OCI-LY7 (cell line): ENCODE measurements at regions not wholly inside any gene's neighbourhood (a gene's known extent, or its start where the extent isn't known, plus 50 kb on each side); places are given as distances from the start of the nearest gene placed in this dataset.
"Not testable (repeated sequence)": the region's sequence is repeated elsewhere in the genome, so short reads cannot be mapped to it uniquely, and the experiment has no call there.

Experiments
- BruUV-seq: library from RNA; stranded (reverse); fragments of 400-500 nt; replicated peaks from 2 replicates; lab custom pipeline; 2021; lab: Mats Ljungman, UMichigan
- CTCF ChIA-PET: fragments of 300-600 bp; sonication (Branson Sonifier 250); formaldehyde crosslinking; loops from one replicate; lab custom pipeline; 2022; ENCODE audit warnings: antibody characterized with exemption; ENCODE audit not compliant: unreplicated experiment; lab: Charles Lee
- POLR2A ChIA-PET: fragments of 300-600 bp; sonication (Branson Sonifier 250); formaldehyde crosslinking; loops from one replicate; lab custom pipeline; 2022; ENCODE audit warnings: antibody characterized with exemption; lab: Charles Lee
- DNase-seq: peaks from one replicate; pipeline ENCODE4 v3.0.0-alpha.2; 2015; ENCODE audit warnings: low spot score
- H2AFZ ChIP-seq: fragments of 200-600 bp; sonication (generic), shearing (Covaris generic); 2 replicates; pipeline ENCODE4 v1.6.1; 2014; ENCODE audit warnings: mild to moderate bottlenecking, antibody characterized with exemption, low read length, moderate library complexity
- H3K27ac ChIP-seq: fragments of 200-600 bp; sonication (generic); 2 replicates; pipeline ENCODE4 v1.5.1; 2014; ENCODE audit warnings: mixed run types, low read depth, mild to moderate bottlenecking, moderate library complexity, low read length, inconsistent platforms; ENCODE audit not compliant: poor library complexity, severe bottlenecking
- H3K36me3 ChIP-seq: fragments of 200-600 bp; sonication (generic); 2 replicates; pipeline ENCODE4 v1.6.1; 2014; ENCODE audit warnings: mild to moderate bottlenecking, antibody characterized with exemption, low read length, moderate library complexity, mixed read lengths; ENCODE audit not compliant: insufficient read depth
- H3K4me1 ChIP-seq: fragments of 200-600 bp; sonication (generic); 2 replicates; pipeline ENCODE4 v1.5.1; 2014; ENCODE audit warnings: mild to moderate bottlenecking, low read length; ENCODE audit not compliant: insufficient read depth, poor library complexity, severe bottlenecking
- H3K4me2 ChIP-seq: fragments of 200-600 bp; sonication (generic); 2 replicates; pipeline ENCODE4 v1.6.1; 2014; ENCODE audit warnings: mild to moderate bottlenecking, low read length
- H3K4me3 ChIP-seq: fragments of 200-600 bp; sonication (generic); 2 replicates; pipeline ENCODE4 v1.5.1; 2014; ENCODE audit warnings: mild to moderate bottlenecking, low read depth, low read length; ENCODE audit not compliant: poor library complexity, severe bottlenecking
- H3K79me2 ChIP-seq: fragments of 200-600 bp; sonication (generic); 2 replicates; pipeline ENCODE4 v1.6.1; 2016; ENCODE audit warnings: low read depth, mild to moderate bottlenecking, low read length, moderate library complexity, mixed read lengths; ENCODE audit not compliant: insufficient read depth
- H3K9me2 ChIP-seq: fragments of 200-600 bp; sonication (generic); 2 replicates; pipeline ENCODE4 v1.6.1; 2016; ENCODE audit warnings: mild to moderate bottlenecking, low read length, mixed read lengths; ENCODE audit not compliant: insufficient read depth
- H3K9me3 ChIP-seq: fragments of 200-600 bp; sonication (generic); 2 replicates; pipeline ENCODE4 v1.6.1; 2014; ENCODE audit warnings: mild to moderate bottlenecking, mixed run types, low read length, mixed read lengths
- H4K20me1 ChIP-seq: fragments of 200-600 bp; sonication (generic); 2 replicates; pipeline ENCODE4 v1.6.1; 2014; ENCODE audit warnings: mild to moderate bottlenecking, antibody characterized with exemption, low read length, moderate library complexity, mixed read lengths; ENCODE audit not compliant: insufficient read depth
- CTCF ChIP-seq: fragments of 200-600 bp; sonication (generic); conservative IDR thresholded peaks from 2 replicates; pipeline ENCODE4 v1.5.1; 2014; ENCODE audit warnings: mild to moderate bottlenecking, antibody characterized with exemption, low read length, moderate library complexity, mixed read lengths
- EZH2phosphoT487 ChIP-seq: fragments of 200-600 bp; sonication (generic); IDR thresholded peaks from 2 replicates; pipeline ENCODE4 v1.6.1; 2018; ENCODE audit warnings: low read depth, borderline replicate concordance, mild to moderate bottlenecking, mixed run types, antibody characterized with exemption, low read length, moderate library complexity, mixed read lengths
- intact Hi-C: fragments of 100-400 bp; cut with micrococcal nuclease; formaldehyde crosslinking; loops from one replicate; pipeline ENCODE4 v1.10.0; 2022; ENCODE audit not compliant: unreplicated experiment

DNA sequence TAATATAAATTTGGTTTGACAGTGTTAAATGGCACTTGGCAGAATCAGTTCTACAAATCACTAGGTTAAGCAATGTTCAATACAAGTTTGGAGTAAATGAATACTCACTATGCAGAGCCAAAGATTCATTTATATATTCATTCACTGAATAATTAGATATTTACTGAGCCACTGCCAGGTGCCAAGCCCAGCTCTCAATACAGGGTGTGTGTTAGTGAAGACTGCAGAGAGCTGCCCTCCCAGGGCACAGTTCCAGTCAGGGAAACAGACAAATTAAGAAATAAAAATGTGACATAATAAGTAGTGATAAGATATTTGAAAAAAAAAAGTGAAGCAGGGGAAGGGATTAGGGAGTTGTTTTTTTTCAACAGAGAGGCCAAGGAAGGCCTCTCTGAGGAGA, 411.7 kb downstream of the KCNRG start:
- Histone ChIP-seq H3K4me3 (no peak overlapping the region), H3K79me2 (no peaks in the 10 kb centered on the region), H3K36me3 (no peaks in the 10 kb centered on the region), H4K20me1 (no peaks in the 10 kb centered on the region), H3K4me1 (peaks cover 21% of the 10 kb centered on the region), H3K27ac (no peak overlapping the region), H3K9me3 (no peaks in the 10 kb centered on the region), H3K4me2 (no peak overlapping the region), H2AFZ (no peak overlapping the region), H3K9me2 (no peaks in the 10 kb centered on the region)
- POLR2A ChIA-PET = interaction anchor here (0.7 to 1.4 kb wide), 3 partner anchors 15 to 183 kb away, joined by 3 to 4 read pairs (median 3); no protein-coding TSS in a partner anchor
- TF ChIP-seq CTCF = no peak
- TF ChIP-seq EZH2phosphoT487 = no peak
- CTCF ChIA-PET = no interaction called here
- no TSS peak for BruUV-seq
- no peak for DNase-seq
- intact Hi-C loops = no loop called here

DNA sequence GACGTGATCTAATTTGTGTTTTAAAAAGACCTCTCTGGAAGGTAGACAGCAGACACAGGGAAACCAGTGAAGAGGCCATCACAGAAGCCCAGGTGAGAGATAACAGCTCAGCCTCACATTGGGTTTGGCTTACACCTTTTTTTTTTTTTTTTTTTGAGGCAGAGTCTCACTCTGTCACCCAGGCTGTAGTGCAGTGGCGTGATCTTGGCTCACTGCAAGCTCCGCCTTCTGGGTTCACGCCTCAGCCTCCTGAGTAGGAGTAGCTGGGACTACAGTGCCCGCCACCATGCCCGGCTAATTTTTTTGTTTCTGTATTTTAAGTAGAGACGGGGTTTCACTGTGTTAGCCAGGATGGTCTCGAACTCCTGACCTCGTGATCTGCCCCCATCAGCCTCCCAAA, 412.3 kb downstream of the KCNRG start:
- H3K4me1 ChIP-seq = peaks cover 17% of the 10 kb centered on the region
- H2AFZ ChIP-seq, H3K4me2 ChIP-seq, H3K36me3 ChIP-seq, H4K20me1 ChIP-seq, H3K9me3 ChIP-seq, DNase-seq, H3K79me2 ChIP-seq, H3K9me2 ChIP-seq, BruUV-seq, intact Hi-C loops, H3K4me3 ChIP-seq, CTCF ChIA-PET, H3K27ac ChIP-seq: not testable (repeated sequence)
- POLR2A ChIA-PET = interaction anchor here (0.7 to 0.8 kb wide), 3 partner anchors 18 to 184 kb away, joined by 3 to 4 read pairs (median 3); no protein-coding TSS in a partner anchor

GRCh38 chr13:50428183-50428877, 413.1 kb downstream of the KCNRG start:
- intact Hi-C loops = no loop called here
- Histone ChIP-seq H3K9me2 (no peaks in the 10 kb centered on the region), H3K4me2 (peak overlapping the region; percentile 27; the same call in 1 of the 2 replicates), H3K4me1 (peaks cover 17% of the 10 kb centered on the region), H4K20me1 (no peaks in the 10 kb centered on the region), H2AFZ (peak overlapping the region; percentile 47; the same call in 1 of the 2 replicates), H3K79me2 (no peaks in the 10 kb centered on the region), H3K4me3 (no peak overlapping the region), H3K9me3 (no peaks in the 10 kb centered on the region), H3K36me3 (no peaks in the 10 kb centered on the region), H3K27ac (no peak overlapping the region)
- TF ChIP-seq EZH2phosphoT487 (no peak), CTCF (no peak)
- ChIA-PET CTCF (no interaction called here), POLR2A (interaction anchor here (0.6 to 0.8 kb wide), 4 partner anchors 9 to 973 kb away, joined by 3 read pairs; no protein-coding TSS in a partner anchor)
- no TSS peak for BruUV-seq
- peak; percentile 39 for DNase-seq
